HG03139 (cell line): ENCODE measurements at regions not wholly inside any gene's neighbourhood (a gene's known extent, or its start where the extent isn't known, plus 50 kb on each side); places are given as distances from the start of the nearest gene placed in this dataset.

Experiments used
- ATAC-seq: cut with Tn5 transposase; IDR thresholded peaks from one replicate; pipeline ENCODE4 v1.9.1; 2021; ENCODE audit not compliant: unreplicated experiment

GRCh38 chr10:29858702-29859267 is 200.6 kb downstream of the JCAD start:
- no peak for ATAC-seq

GRCh38 chr10:29857843-29858701 is 201.3 kb downstream of the JCAD start:
- no peak for ATAC-seq

- ATAC-seq, result no peak
These were observed 203.1 kb downstream of the JCAD start for GRCh38 chr10:29856295-29856694.

GRCh38 chr10:29853913-29854312 is 205.5 kb downstream of the JCAD start:
- ATAC-seq, result no peak

- ATAC-seq, result no peak
These were observed 208.1 kb downstream of the JCAD start for GRCh38 chr10:29851241-29851640.

GRCh38 chr10:29850371-29850770 is 209.0 kb downstream of the JCAD start:
- no peak for ATAC-seq

GRCh38 chr10:29849886-29850285 is 209.5 kb downstream of the JCAD start:
- ATAC-seq, result no peak

- no peak for ATAC-seq
These were observed 210.1 kb downstream of the JCAD start for GRCh38 chr10:29849126-29849833.

- no peak for ATAC-seq
These were observed 212.1 kb upstream of the SVIL start for GRCh38 chr10:29846881-29847280.

GRCh38 chr10:29845166-29845565 is 210.4 kb upstream of the SVIL start:
- no peak for ATAC-seq

GRCh38 chr10:29843143-29843542 is 208.4 kb upstream of the SVIL start:
- no peak for ATAC-seq

- no peak for ATAC-seq
These were observed 207.2 kb upstream of the SVIL start for GRCh38 chr10:29841724-29842649.

GRCh38 chr10:29840516-29841276 is 205.9 kb upstream of the SVIL start:
- no peak for ATAC-seq

GRCh38 chr10:29839826-29840515 is 205.2 kb upstream of the SVIL start:
- no peak for ATAC-seq

GRCh38 chr10:29838539-29838938 is 203.8 kb upstream of the SVIL start:
- no peak for ATAC-seq

GRCh38 chr10:29837586-29837985 is 202.8 kb upstream of the SVIL start:
- no peak for ATAC-seq

- no peak for ATAC-seq
These were observed 201.6 kb upstream of the SVIL start for GRCh38 chr10:29836396-29836795.

- no peak for ATAC-seq
These were observed 200.3 kb upstream of the SVIL start for GRCh38 chr10:29835055-29835454.
